Inferior parietal cortex (tissue), 1 donor: ENCODE measurements at regions not wholly inside any gene's neighbourhood (a gene's known extent, or its start where the extent isn't known, plus 50 kb on each side); places are given as distances from the start of the nearest gene placed in this dataset.

Source experiments
- DNase-seq: peaks from one replicate; pipeline ENCODE4 v3.0.0-alpha.2; 2016; ENCODE audit errors: extremely low spot score

GRCh38 chr14:85447883-85448282 is 82.1 kb upstream of the FLRT2 start:
- DNase-seq = no peak

- no peak for DNase-seq
Measured at GRCh38 chr14:85451421-85451820, 78.5 kb upstream of the FLRT2 start.

GRCh38 chr14:85453401-85454225 is 76.3 kb upstream of the FLRT2 start:
- DNase-seq = no peak

- no peak for DNase-seq
Measured at GRCh38 chr14:85454226-85454813, 75.6 kb upstream of the FLRT2 start.

- DNase-seq = no peak
Measured at GRCh38 chr14:85459361-85460000, 70.5 kb upstream of the FLRT2 start.

GRCh38 chr14:85461432-85462133 is 68.4 kb upstream of the FLRT2 start:
- no peak for DNase-seq

GRCh38 chr14:85463512-85463911 is 66.4 kb upstream of the FLRT2 start:
- no peak for DNase-seq

GRCh38 chr14:85464135-85464895 is 65.6 kb upstream of the FLRT2 start:
- DNase-seq = no peak

GRCh38 chr14:85466678-85467077 is 63.3 kb upstream of the FLRT2 start:
- DNase-seq = no peak

- no peak for DNase-seq
Measured at GRCh38 chr14:85468816-85469215, 61.1 kb upstream of the FLRT2 start.

GRCh38 chr14:85471156-85471555 is 58.8 kb upstream of the FLRT2 start:
- DNase-seq = no peak

- no peak for DNase-seq
Measured at GRCh38 chr14:85471744-85472143, 58.2 kb upstream of the FLRT2 start.

GRCh38 chr14:85474431-85474830 is 55.5 kb upstream of the FLRT2 start:
- DNase-seq = no peak

GRCh38 chr14:85475113-85475512 is 54.8 kb upstream of the FLRT2 start:
- DNase-seq = no peak

- DNase-seq = no peak
Measured at GRCh38 chr14:85479306-85479705, 50.6 kb upstream of the FLRT2 start.

GRCh38 chr14:85479771-85480170 is 50.2 kb upstream of the FLRT2 start:
- no peak for DNase-seq
